HEK293T (cell line): ENCODE measurements at regions not wholly inside any gene's neighbourhood (a gene's known extent, or its start where the extent isn't known, plus 50 kb on each side); places are given as distances from the start of the nearest gene placed in this dataset.

Source experiments
- ARNT ChIP-seq: fragments of 450-650 bp; IDR thresholded peaks from 2 replicates; pipeline ENCODE4 v1.6.1; 2017; ENCODE audit warnings: mild to moderate bottlenecking
- BHLHE40 ChIP-seq: fragments of 450-650 bp; IDR thresholded peaks from 2 replicates; pipeline ENCODE4 v1.6.1; 2016; ENCODE audit warnings: mild to moderate bottlenecking, moderate library complexity, borderline replicate concordance
- CTBP1 ChIP-seq: fragments of 450-650 bp; IDR thresholded peaks from 2 replicates; pipeline ENCODE4 v1.6.1; 2016; ENCODE audit warnings: borderline replicate concordance
- ELF4 ChIP-seq: fragments of 450-650 bp; IDR thresholded peaks from 2 replicates; pipeline ENCODE4 v1.6.1; 2017; ENCODE audit warnings: antibody characterized with exemption
- FOXA1 ChIP-seq: fragments of 450-650 bp; IDR thresholded peaks from 2 replicates; pipeline ENCODE4 v1.6.1; 2016; ENCODE audit warnings: mild to moderate bottlenecking
- FOXM1 ChIP-seq: fragments of 450-650 bp; IDR thresholded peaks from 2 replicates; pipeline ENCODE4 v1.6.1; 2017; ENCODE audit warnings: mild to moderate bottlenecking, borderline replicate concordance
- HDGF ChIP-seq: fragments of 450-650 bp; IDR thresholded peaks from 2 replicates; pipeline ENCODE4 v1.6.1; 2017; ENCODE audit warnings: antibody characterized with exemption, borderline replicate concordance
- SP1 ChIP-seq: fragments of 450-650 bp; IDR thresholded peaks from 2 replicates; pipeline ENCODE4 v1.6.1; 2017
- TARDBP ChIP-seq: fragments of 450-650 bp; IDR thresholded peaks from 2 replicates; pipeline ENCODE4 v1.6.1; 2016
- ZNF384 ChIP-seq: fragments of 450-650 bp; IDR thresholded peaks from 2 replicates; pipeline ENCODE4 v1.6.1; 2016
- TF ChIP-seq, protein P1 (sequence below): fragments of 450-650 bp; IDR thresholded peaks from 2 replicates; pipeline ENCODE4 v1.6.1; 2016

DNA sequence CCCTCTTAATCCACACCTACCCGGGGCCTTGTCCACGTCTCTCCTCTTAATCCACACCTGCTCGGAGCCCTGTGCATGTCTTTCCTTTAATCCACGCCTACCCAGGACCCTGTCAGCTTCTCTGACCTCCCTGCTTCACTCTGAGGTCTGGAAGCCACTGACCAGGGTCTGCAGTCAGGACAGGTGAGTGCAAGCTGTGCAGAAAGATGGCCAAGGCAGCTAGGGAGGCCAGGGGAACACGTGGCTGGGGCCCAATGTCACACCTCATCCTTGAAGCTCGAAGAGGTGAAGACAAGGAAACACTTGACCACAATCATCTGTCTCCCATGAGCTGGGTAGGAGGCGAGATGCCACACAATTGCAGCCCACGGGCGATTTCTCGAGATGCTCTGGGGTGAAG is 1516.9 kb downstream of the BRD1 start:
- TF ChIP-seq FOXM1: no peak
- no peak for TF ChIP-seq TARDBP
- no peak for TF ChIP-seq BHLHE40
- no peak for TF ChIP-seq HDGF
- TF ChIP-seq SP1: no peak
- no peak for TF ChIP-seq CTBP1
- no peak for TF ChIP-seq ELF4
- TF ChIP-seq, protein P1, sequence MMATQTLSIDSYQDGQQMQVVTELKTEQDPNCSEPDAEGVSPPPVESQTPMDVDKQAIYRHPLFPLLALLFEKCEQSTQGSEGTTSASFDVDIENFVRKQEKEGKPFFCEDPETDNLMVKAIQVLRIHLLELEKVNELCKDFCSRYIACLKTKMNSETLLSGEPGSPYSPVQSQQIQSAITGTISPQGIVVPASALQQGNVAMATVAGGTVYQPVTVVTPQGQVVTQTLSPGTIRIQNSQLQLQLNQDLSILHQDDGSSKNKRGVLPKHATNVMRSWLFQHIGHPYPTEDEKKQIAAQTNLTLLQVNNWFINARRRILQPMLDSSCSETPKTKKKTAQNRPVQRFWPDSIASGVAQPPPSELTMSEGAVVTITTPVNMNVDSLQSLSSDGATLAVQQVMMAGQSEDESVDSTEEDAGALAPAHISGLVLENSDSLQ: no peak
- TF ChIP-seq ARNT: no peak
- no peak for TF ChIP-seq FOXA1
- no peak for TF ChIP-seq ZNF384
